ENCODE measurements at regions not wholly inside any gene's neighbourhood (a gene's known extent, or its start where the extent isn't known, plus 50 kb on each side); places are given as distances from the start of the nearest gene placed in this dataset.

- Histone ChIP-seq H3K4me3 (ENCODE audit: low read depth in 1 of 5, low read length in 5 of 5) (no peak overlapping the region), H3K27me3 (ENCODE audit: control insufficient read depth in 5 of 5, insufficient read depth in 4 of 5, low read length in 5 of 5) (no peaks in the 10 kb centered on the region), H3K36me3 (ENCODE audit: control insufficient read depth in 5 of 5, insufficient read depth in 5 of 5, low read length in 5 of 5) (no peaks in the 10 kb centered on the region), H3K4me1 (ENCODE audit: control insufficient read depth in 5 of 5, insufficient read depth in 5 of 5, low read length in 5 of 5) (no peaks in the 10 kb centered on the region), H3K9me3 (ENCODE audit: control insufficient read depth in 5 of 5, low read length in 5 of 5) (peaks cover 0 to 4% (median 3%) of the 10 kb centered on the region in 5 donors), H3K27ac (ENCODE audit: low read depth, low read length) (no peak overlapping the region), H3K9ac (ENCODE audit: low read length in 5 of 5) (no peak overlapping the region)
Observed at GRCh38 chr1:209491897-209492296, 91.6 kb upstream of the CAMK1G start.

GRCh38 chr1:209493559-209493958, 90.0 kb upstream of the CAMK1G start:
- no peaks in the 10 kb centered on the region for H3K27me3 ChIP-seq (ENCODE audit: control insufficient read depth in 5 of 5, insufficient read depth in 4 of 5, low read length in 5 of 5)
- peaks cover 0 to 4% (median 3%) of the 10 kb centered on the region in 5 donors for H3K9me3 ChIP-seq (ENCODE audit: control insufficient read depth in 5 of 5, low read length in 5 of 5)
- no peaks in the 10 kb centered on the region for H3K4me1 ChIP-seq (ENCODE audit: control insufficient read depth in 5 of 5, insufficient read depth in 5 of 5, low read length in 5 of 5)
- no peak overlapping the region for H3K4me3 ChIP-seq (ENCODE audit: low read depth in 1 of 5, low read length in 5 of 5)
- H3K36me3 ChIP-seq (ENCODE audit: control insufficient read depth in 5 of 5, insufficient read depth in 5 of 5, low read length in 5 of 5), result no peaks in the 10 kb centered on the region
- H3K27ac ChIP-seq (ENCODE audit: low read depth, low read length), result no peak overlapping the region
- no peak overlapping the region for H3K9ac ChIP-seq (ENCODE audit: low read length in 5 of 5)

GRCh38 chr1:209497729-209498128, 85.8 kb upstream of the CAMK1G start:
- Histone ChIP-seq H3K4me3 (ENCODE audit: low read depth in 1 of 5, low read length in 5 of 5) (no peak overlapping the region), H3K27ac (ENCODE audit: low read depth, low read length) (no peak overlapping the region), H3K9me3 (ENCODE audit: control insufficient read depth in 5 of 5, low read length in 5 of 5) (peaks cover 3 to 21% (median 13%) of the 10 kb centered on the region in 5 donors), H3K9ac (ENCODE audit: low read length in 5 of 5) (no peak overlapping the region), H3K4me1 (ENCODE audit: control insufficient read depth in 5 of 5, insufficient read depth in 5 of 5, low read length in 5 of 5) (no peaks in the 10 kb centered on the region), H3K27me3 (ENCODE audit: control insufficient read depth in 5 of 5, insufficient read depth in 4 of 5, low read length in 5 of 5) (peaks cover 0 to 5% (median 0%) of the 10 kb centered on the region in 5 donors), H3K36me3 (ENCODE audit: control insufficient read depth in 5 of 5, insufficient read depth in 5 of 5, low read length in 5 of 5) (no peaks in the 10 kb centered on the region)

- no peaks in the 10 kb centered on the region for H3K36me3 ChIP-seq (ENCODE audit: control insufficient read depth in 5 of 5, insufficient read depth in 5 of 5, low read length in 5 of 5)
- H3K9me3 ChIP-seq (ENCODE audit: control insufficient read depth in 5 of 5, low read length in 5 of 5), result peaks cover 0 to 21% (median 10%) of the 10 kb centered on the region in 5 donors
- H3K4me3 ChIP-seq (ENCODE audit: low read depth in 1 of 5, low read length in 5 of 5), result no peak overlapping the region
- H3K27me3 ChIP-seq (ENCODE audit: control insufficient read depth in 5 of 5, insufficient read depth in 4 of 5, low read length in 5 of 5), result peaks cover 0 to 5% (median 0%) of the 10 kb centered on the region in 5 donors
- no peak overlapping the region for H3K27ac ChIP-seq (ENCODE audit: low read depth, low read length)
- no peaks in the 10 kb centered on the region for H3K4me1 ChIP-seq (ENCODE audit: control insufficient read depth in 5 of 5, insufficient read depth in 5 of 5, low read length in 5 of 5)
- H3K9ac ChIP-seq (ENCODE audit: low read length in 5 of 5), result no peak overlapping the region
Observed at GRCh38 chr1:209500993-209501392, 82.5 kb upstream of the CAMK1G start.

- no peak overlapping the region for H3K4me3 ChIP-seq (ENCODE audit: low read depth in 1 of 5, low read length in 5 of 5)
- H3K36me3 ChIP-seq (ENCODE audit: control insufficient read depth in 5 of 5, insufficient read depth in 5 of 5, low read length in 5 of 5), result no peaks in the 10 kb centered on the region
- no peak overlapping the region for H3K27ac ChIP-seq (ENCODE audit: low read depth, low read length)
- H3K9ac ChIP-seq (ENCODE audit: low read length in 5 of 5), result no peak overlapping the region
- H3K27me3 ChIP-seq (ENCODE audit: control insufficient read depth in 5 of 5, insufficient read depth in 4 of 5, low read length in 5 of 5), result peaks cover 0 to 5% (median 0%) of the 10 kb centered on the region in 5 donors
- H3K9me3 ChIP-seq (ENCODE audit: control insufficient read depth in 5 of 5, low read length in 5 of 5), result peaks cover 0 to 19% (median 10%) of the 10 kb centered on the region in 5 donors
- H3K4me1 ChIP-seq (ENCODE audit: control insufficient read depth in 5 of 5, insufficient read depth in 5 of 5, low read length in 5 of 5), result no peaks in the 10 kb centered on the region
Observed at GRCh38 chr1:209503196-209503595, 80.3 kb upstream of the CAMK1G start.

GRCh38 chr1:209504571-209504970, 78.9 kb upstream of the CAMK1G start:
- Histone ChIP-seq H3K27me3 (ENCODE audit: control insufficient read depth in 5 of 5, insufficient read depth in 4 of 5, low read length in 5 of 5) (peaks cover 0 to 6% (median 0%) of the 10 kb centered on the region in 5 donors), H3K27ac (ENCODE audit: low read depth, low read length) (no peak overlapping the region), H3K9me3 (ENCODE audit: control insufficient read depth in 5 of 5, low read length in 5 of 5) (peaks cover 0 to 19% (median 10%) of the 10 kb centered on the region in 5 donors), H3K4me1 (ENCODE audit: control insufficient read depth in 5 of 5, insufficient read depth in 5 of 5, low read length in 5 of 5) (no peaks in the 10 kb centered on the region), H3K4me3 (ENCODE audit: low read depth in 1 of 5, low read length in 5 of 5) (no peak overlapping the region), H3K9ac (ENCODE audit: low read length in 5 of 5) (no peak overlapping the region), H3K36me3 (ENCODE audit: control insufficient read depth in 5 of 5, insufficient read depth in 5 of 5, low read length in 5 of 5) (no peaks in the 10 kb centered on the region)

- H3K9ac ChIP-seq (ENCODE audit: low read length in 5 of 5), result no peak overlapping the region
- no peak overlapping the region for H3K4me3 ChIP-seq (ENCODE audit: low read depth in 1 of 5, low read length in 5 of 5)
- no peak overlapping the region for H3K27ac ChIP-seq (ENCODE audit: low read depth, low read length)
- peaks cover 0 to 16% (median 10%) of the 10 kb centered on the region in 5 donors for H3K9me3 ChIP-seq (ENCODE audit: control insufficient read depth in 5 of 5, low read length in 5 of 5)
- H3K4me1 ChIP-seq (ENCODE audit: control insufficient read depth in 5 of 5, insufficient read depth in 5 of 5, low read length in 5 of 5), result no peaks in the 10 kb centered on the region
- H3K36me3 ChIP-seq (ENCODE audit: control insufficient read depth in 5 of 5, insufficient read depth in 5 of 5, low read length in 5 of 5), result no peaks in the 10 kb centered on the region
- H3K27me3 ChIP-seq (ENCODE audit: control insufficient read depth in 5 of 5, insufficient read depth in 4 of 5, low read length in 5 of 5), result peaks cover 0 to 6% (median 0%) of the 10 kb centered on the region in 5 donors
Observed at GRCh38 chr1:209505044-209505443, 78.5 kb upstream of the CAMK1G start.

- H3K27me3 ChIP-seq (ENCODE audit: control insufficient read depth in 5 of 5, insufficient read depth in 4 of 5, low read length in 5 of 5), result peaks cover 0 to 6% (median 0%) of the 10 kb centered on the region in 5 donors
- H3K4me1 ChIP-seq (ENCODE audit: control insufficient read depth in 5 of 5, insufficient read depth in 5 of 5, low read length in 5 of 5), result no peaks in the 10 kb centered on the region
- H3K36me3 ChIP-seq (ENCODE audit: control insufficient read depth in 5 of 5, insufficient read depth in 5 of 5, low read length in 5 of 5), result no peaks in the 10 kb centered on the region
- peaks cover 0 to 15% (median 10%) of the 10 kb centered on the region in 5 donors for H3K9me3 ChIP-seq (ENCODE audit: control insufficient read depth in 5 of 5, low read length in 5 of 5)
- H3K4me3 ChIP-seq (ENCODE audit: low read depth in 1 of 5, low read length in 5 of 5), result no peak overlapping the region
- no peak overlapping the region for H3K9ac ChIP-seq (ENCODE audit: low read length in 5 of 5)
- no peak overlapping the region for H3K27ac ChIP-seq (ENCODE audit: low read depth, low read length)
Observed at GRCh38 chr1:209506101-209506500, 77.4 kb upstream of the CAMK1G start.

- Histone ChIP-seq H3K4me3 (ENCODE audit: low read depth in 1 of 5, low read length in 5 of 5) (no peak overlapping the region), H3K4me1 (ENCODE audit: control insufficient read depth in 5 of 5, insufficient read depth in 5 of 5, low read length in 5 of 5) (no peaks in the 10 kb centered on the region), H3K27me3 (ENCODE audit: control insufficient read depth in 5 of 5, insufficient read depth in 4 of 5, low read length in 5 of 5) (peaks cover 0 to 6% (median 0%) of the 10 kb centered on the region in 5 donors), H3K36me3 (ENCODE audit: control insufficient read depth in 5 of 5, insufficient read depth in 5 of 5, low read length in 5 of 5) (no peaks in the 10 kb centered on the region), H3K9me3 (ENCODE audit: control insufficient read depth in 5 of 5, low read length in 5 of 5) (peaks cover 0 to 4% (median 0%) of the 10 kb centered on the region in 5 donors), H3K9ac (ENCODE audit: low read length in 5 of 5) (no peak overlapping the region), H3K27ac (ENCODE audit: low read depth, low read length) (no peak overlapping the region)
Observed at GRCh38 chr1:209509039-209509438, 74.5 kb upstream of the CAMK1G start.

GRCh38 chr1:209510063-209510462, 73.5 kb upstream of the CAMK1G start:
- Histone ChIP-seq H3K36me3 (ENCODE audit: control insufficient read depth in 5 of 5, insufficient read depth in 5 of 5, low read length in 5 of 5) (no peaks in the 10 kb centered on the region), H3K9me3 (ENCODE audit: control insufficient read depth in 5 of 5, low read length in 5 of 5) (peaks cover 0 to 4% (median 0%) of the 10 kb centered on the region in 5 donors), H3K4me3 (ENCODE audit: low read depth in 1 of 5, low read length in 5 of 5) (no peak overlapping the region), H3K27ac (ENCODE audit: low read depth, low read length) (no peak overlapping the region), H3K9ac (ENCODE audit: low read length in 5 of 5) (no peak overlapping the region), H3K27me3 (ENCODE audit: control insufficient read depth in 5 of 5, insufficient read depth in 4 of 5, low read length in 5 of 5) (peaks cover 0 to 5% (median 0%) of the 10 kb centered on the region in 5 donors), H3K4me1 (ENCODE audit: control insufficient read depth in 5 of 5, insufficient read depth in 5 of 5, low read length in 5 of 5) (no peaks in the 10 kb centered on the region)
